ENCODE measurements at regions not wholly inside any gene's neighbourhood (a gene's known extent, or its start where the extent isn't known, plus 50 kb on each side); places are given as distances from the start of the nearest gene placed in this dataset.

- TF ChIP-seq CTCF (IDR thresholded peaks at IDR 0.05; ENCODE audit: low read depth, low read length, missing input control), result no peak
- TF ChIP-seq RAD21 (IDR thresholded peaks at IDR 0.05), result no peak
- TF ChIP-seq ATF3 (IDR thresholded peaks at IDR 0.05), result no peak
- TF ChIP-seq YY1 (IDR thresholded peaks at IDR 0.05), result no peak
- no peak for TF ChIP-seq SP1 (IDR thresholded peaks at IDR 0.05)
- no peak for TF ChIP-seq REST (IDR thresholded peaks at IDR 0.05)
- TF ChIP-seq TAF1 (conservative IDR thresholded peaks at IDR 0.05), result no peak
- TF ChIP-seq RXRA (IDR thresholded peaks at IDR 0.05), result no peak
- TF ChIP-seq GABPA (IDR thresholded peaks at IDR 0.05 in 1 of 2, conservative IDR thresholded peaks at IDR 0.05 in 1 of 2), result no peak
Observed at GRCh38 chr2:137729305-137729704, 235.0 kb upstream of the HNMT start.
